ENCODE measurements at regions not wholly inside any gene's neighbourhood (a gene's known extent, or its start where the extent isn't known, plus 50 kb on each side); places are given as distances from the start of the nearest gene placed in this dataset.

- H3K27ac ChIP-seq (ENCODE audit: low read length), result no peak overlapping the region
- no peaks in the 10 kb centered on the region for H3K4me1 ChIP-seq (ENCODE audit: control insufficient read depth, insufficient read depth, low read length)
- no peak for DNase-seq
- no CpG with 5 or more reads among the region's 3 CpGs for WGBS (ENCODE audit: insufficient coverage, low lambda C conversion rate)
- no peaks in the 10 kb centered on the region for H3K9me3 ChIP-seq (ENCODE audit: control insufficient read depth, low read depth, low read length)
- H3K36me3 ChIP-seq (ENCODE audit: control insufficient read depth, insufficient read depth, low read length), result no peaks in the 10 kb centered on the region
- no peaks in the 10 kb centered on the region for H3K27me3 ChIP-seq (ENCODE audit: control insufficient read depth, insufficient read depth, low read length)
- no peak overlapping the region for H3K4me3 ChIP-seq (ENCODE audit: low read length)
These were observed 612.3 kb downstream of the SOX5 start for GRCh38 chr12:23337213-23337612.

DNA sequence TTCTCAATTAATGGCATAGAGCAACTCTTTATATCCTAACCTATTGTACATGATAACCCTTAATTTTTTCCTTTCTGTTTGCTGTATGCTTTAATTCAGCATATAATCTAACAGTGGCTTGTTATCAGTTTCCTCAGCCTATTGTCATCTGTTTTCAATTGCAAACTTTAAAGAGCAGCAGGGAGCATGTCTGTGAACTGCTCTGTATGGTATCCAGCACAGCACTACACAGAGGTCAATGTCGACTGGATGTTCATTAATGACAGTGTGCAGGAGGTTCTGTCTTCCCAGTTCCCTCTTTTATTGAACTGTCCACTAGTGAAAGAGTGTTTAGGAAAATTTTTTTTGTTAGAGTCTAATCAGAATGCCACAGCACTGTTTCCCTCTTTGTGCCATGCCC, 609.1 kb downstream of the SOX5 start:
- no peaks in the 10 kb centered on the region for H3K36me3 ChIP-seq (ENCODE audit: control insufficient read depth, insufficient read depth, low read length)
- no peak for DNase-seq
- H3K27ac ChIP-seq (ENCODE audit: low read length), result no peak overlapping the region
- no peaks in the 10 kb centered on the region for H3K27me3 ChIP-seq (ENCODE audit: control insufficient read depth, insufficient read depth, low read length)
- no peak overlapping the region for H3K4me3 ChIP-seq (ENCODE audit: low read length)
- H3K4me1 ChIP-seq (ENCODE audit: control insufficient read depth, insufficient read depth, low read length), result no peaks in the 10 kb centered on the region
- no peaks in the 10 kb centered on the region for H3K9me3 ChIP-seq (ENCODE audit: control insufficient read depth, low read depth, low read length)
- no CpG with 5 or more reads among the region's 1 CpG for WGBS (ENCODE audit: insufficient coverage, low lambda C conversion rate)

DNA sequence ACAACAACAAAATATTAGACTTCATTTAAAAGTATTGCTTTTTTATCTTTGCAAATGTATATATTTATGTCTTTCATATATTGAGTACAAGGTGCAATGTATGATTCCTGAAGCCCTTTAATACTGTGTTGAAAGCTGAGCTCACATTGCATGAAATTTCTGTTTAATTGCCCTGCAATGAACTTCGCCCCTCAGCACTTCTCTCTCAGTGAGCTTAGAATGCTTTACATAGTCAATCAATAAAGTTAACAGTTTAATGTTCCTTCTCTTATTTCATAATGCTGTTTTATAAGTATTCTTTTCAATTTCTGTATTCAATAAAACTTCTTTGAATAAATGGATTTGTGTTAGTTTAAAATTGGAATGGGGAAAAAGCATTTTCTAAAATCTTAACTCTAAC, 607.1 kb downstream of the SOX5 start:
- no peaks in the 10 kb centered on the region for H3K36me3 ChIP-seq (ENCODE audit: control insufficient read depth, insufficient read depth, low read length)
- no CpG with 5 or more reads among the region's 1 CpG for WGBS (ENCODE audit: insufficient coverage, low lambda C conversion rate)
- no peak overlapping the region for H3K27ac ChIP-seq (ENCODE audit: low read length)
- H3K4me3 ChIP-seq (ENCODE audit: low read length), result no peak overlapping the region
- no peaks in the 10 kb centered on the region for H3K4me1 ChIP-seq (ENCODE audit: control insufficient read depth, insufficient read depth, low read length)
- no peaks in the 10 kb centered on the region for H3K9me3 ChIP-seq (ENCODE audit: control insufficient read depth, low read depth, low read length)
- no peaks in the 10 kb centered on the region for H3K27me3 ChIP-seq (ENCODE audit: control insufficient read depth, insufficient read depth, low read length)
- no peak for DNase-seq

- no peak overlapping the region for H3K27ac ChIP-seq (ENCODE audit: low read length)
- WGBS (ENCODE audit: insufficient coverage, low lambda C conversion rate), result no CpG with 5 or more reads among the region's 3 CpGs
- no peaks in the 10 kb centered on the region for H3K36me3 ChIP-seq (ENCODE audit: control insufficient read depth, insufficient read depth, low read length)
- H3K4me1 ChIP-seq (ENCODE audit: control insufficient read depth, insufficient read depth, low read length), result no peaks in the 10 kb centered on the region
- no peaks in the 10 kb centered on the region for H3K27me3 ChIP-seq (ENCODE audit: control insufficient read depth, insufficient read depth, low read length)
- H3K9me3 ChIP-seq (ENCODE audit: control insufficient read depth, low read depth, low read length), result no peaks in the 10 kb centered on the region
- no peak for DNase-seq
- no peak overlapping the region for H3K4me3 ChIP-seq (ENCODE audit: low read length)
These were observed 599.9 kb downstream of the SOX5 start for GRCh38 chr12:23349564-23349963.

- Histone ChIP-seq H3K4me3 (ENCODE audit: low read length) (no peak overlapping the region), H3K9me3 (ENCODE audit: control insufficient read depth, low read depth, low read length) (no peaks in the 10 kb centered on the region), H3K27ac (ENCODE audit: low read length) (no peak overlapping the region), H3K27me3 (ENCODE audit: control insufficient read depth, insufficient read depth, low read length) (no peaks in the 10 kb centered on the region), H3K36me3 (ENCODE audit: control insufficient read depth, insufficient read depth, low read length) (no peaks in the 10 kb centered on the region), H3K4me1 (ENCODE audit: control insufficient read depth, insufficient read depth, low read length) (no peaks in the 10 kb centered on the region)
- WGBS (ENCODE audit: insufficient coverage, low lambda C conversion rate), result 100% methylated on average over 1 of the region's 2 CpGs
- no peak for DNase-seq
These were observed 598.7 kb downstream of the SOX5 start for GRCh38 chr12:23350808-23351207.

- no peaks in the 10 kb centered on the region for H3K36me3 ChIP-seq (ENCODE audit: control insufficient read depth, insufficient read depth, low read length)
- 93% methylated on average over 2 of the region's 2 CpGs for WGBS (ENCODE audit: insufficient coverage, low lambda C conversion rate)
- no peaks in the 10 kb centered on the region for H3K9me3 ChIP-seq (ENCODE audit: control insufficient read depth, low read depth, low read length)
- no peaks in the 10 kb centered on the region for H3K27me3 ChIP-seq (ENCODE audit: control insufficient read depth, insufficient read depth, low read length)
- DNase-seq, result no peak
- H3K4me3 ChIP-seq (ENCODE audit: low read length), result no peak overlapping the region
- H3K4me1 ChIP-seq (ENCODE audit: control insufficient read depth, insufficient read depth, low read length), result no peaks in the 10 kb centered on the region
- no peak overlapping the region for H3K27ac ChIP-seq (ENCODE audit: low read length)
These were observed 596.8 kb downstream of the SOX5 start for GRCh38 chr12:23352670-23353069.

DNA sequence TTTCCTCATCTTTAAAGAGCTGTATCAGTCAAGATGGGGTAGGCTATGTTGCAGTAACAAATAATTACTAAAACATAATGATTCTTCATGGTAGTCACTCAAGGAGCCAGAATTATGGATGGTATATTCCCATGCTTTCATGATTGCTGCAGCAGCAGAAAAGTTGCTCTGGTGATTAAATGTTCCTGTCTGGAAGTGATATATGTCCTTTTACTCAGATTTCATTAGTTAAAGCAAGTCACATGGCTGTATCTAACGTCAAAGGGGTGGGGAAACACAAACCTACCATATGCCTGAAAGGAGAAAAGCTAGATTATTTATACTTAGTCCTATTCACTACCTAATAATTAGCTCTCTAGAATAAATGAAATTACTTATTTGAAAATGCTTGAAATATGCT, 594.7 kb downstream of the SOX5 start:
- no peaks in the 10 kb centered on the region for H3K4me1 ChIP-seq (ENCODE audit: control insufficient read depth, insufficient read depth, low read length)
- WGBS (ENCODE audit: insufficient coverage, low lambda C conversion rate), result no CpG with 5 or more reads among the region's 1 CpG
- H3K9me3 ChIP-seq (ENCODE audit: control insufficient read depth, low read depth, low read length), result no peaks in the 10 kb centered on the region
- H3K27me3 ChIP-seq (ENCODE audit: control insufficient read depth, insufficient read depth, low read length), result no peaks in the 10 kb centered on the region
- H3K27ac ChIP-seq (ENCODE audit: low read length), result no peak overlapping the region
- no peaks in the 10 kb centered on the region for H3K36me3 ChIP-seq (ENCODE audit: control insufficient read depth, insufficient read depth, low read length)
- H3K4me3 ChIP-seq (ENCODE audit: low read length), result no peak overlapping the region
- no peak for DNase-seq

- no peak for DNase-seq
- Histone ChIP-seq H3K36me3 (ENCODE audit: control insufficient read depth, insufficient read depth, low read length) (no peaks in the 10 kb centered on the region), H3K27me3 (ENCODE audit: control insufficient read depth, insufficient read depth, low read length) (no peaks in the 10 kb centered on the region), H3K27ac (ENCODE audit: low read length) (no peak overlapping the region), H3K4me3 (ENCODE audit: low read length) (no peak overlapping the region), H3K9me3 (ENCODE audit: control insufficient read depth, low read depth, low read length) (no peaks in the 10 kb centered on the region), H3K4me1 (ENCODE audit: control insufficient read depth, insufficient read depth, low read length) (no peaks in the 10 kb centered on the region)
- WGBS (ENCODE audit: insufficient coverage, low lambda C conversion rate), result no CpG with 5 or more reads among the region's 3 CpGs
These were observed 593.0 kb downstream of the SOX5 start for GRCh38 chr12:23356440-23356839.

- H3K4me1 ChIP-seq (ENCODE audit: control insufficient read depth, insufficient read depth, low read length), result no peaks in the 10 kb centered on the region
- H3K9me3 ChIP-seq (ENCODE audit: control insufficient read depth, low read depth, low read length), result no peaks in the 10 kb centered on the region
- no peaks in the 10 kb centered on the region for H3K27me3 ChIP-seq (ENCODE audit: control insufficient read depth, insufficient read depth, low read length)
- H3K4me3 ChIP-seq (ENCODE audit: low read length), result no peak overlapping the region
- DNase-seq, result no peak
- no peaks in the 10 kb centered on the region for H3K36me3 ChIP-seq (ENCODE audit: control insufficient read depth, insufficient read depth, low read length)
- WGBS (ENCODE audit: insufficient coverage, low lambda C conversion rate), result no CpG with 5 or more reads among the region's 9 CpGs
- H3K27ac ChIP-seq (ENCODE audit: low read length), result no peak overlapping the region
These were observed 592.4 kb downstream of the SOX5 start for GRCh38 chr12:23356927-23357708.

DNA sequence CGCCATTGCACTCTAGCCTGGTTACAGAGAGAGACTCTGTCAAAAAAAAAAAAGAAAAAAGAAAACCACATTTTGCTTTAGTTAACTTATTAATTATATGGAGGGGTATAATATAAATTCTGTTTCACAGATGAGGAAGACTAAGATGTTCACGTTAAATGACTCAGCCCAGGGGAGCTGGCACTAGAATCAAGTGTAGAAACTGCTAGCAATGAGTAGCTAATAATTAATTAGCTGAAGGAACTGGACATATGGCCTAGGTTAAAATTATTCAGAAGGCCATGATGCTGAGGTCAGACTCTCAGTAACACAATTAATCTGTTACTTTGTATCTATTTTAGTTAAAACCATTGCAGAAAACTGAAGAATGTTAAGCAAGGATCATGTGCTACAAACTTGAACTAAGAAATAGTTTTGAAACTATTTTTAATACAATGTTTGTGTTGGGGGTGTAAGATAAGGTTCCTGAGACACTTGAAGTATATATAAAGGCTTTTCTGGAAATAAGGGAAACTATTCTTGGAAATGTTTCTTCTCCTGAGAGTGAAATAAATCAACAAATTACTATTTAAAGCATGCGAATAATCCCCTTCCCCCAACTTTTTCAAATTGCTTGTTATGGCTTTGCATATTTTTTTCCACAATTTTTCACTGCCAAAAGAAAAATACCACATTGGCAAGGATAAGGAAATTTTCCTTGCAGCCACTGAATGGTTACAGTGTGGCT, 589.3 kb downstream of the SOX5 start:
- Histone ChIP-seq H3K4me3 (ENCODE audit: low read length) (no peak overlapping the region), H3K9me3 (ENCODE audit: control insufficient read depth, low read depth, low read length) (no peaks in the 10 kb centered on the region), H3K27me3 (ENCODE audit: control insufficient read depth, insufficient read depth, low read length) (no peaks in the 10 kb centered on the region), H3K36me3 (ENCODE audit: control insufficient read depth, insufficient read depth, low read length) (no peaks in the 10 kb centered on the region), H3K4me1 (ENCODE audit: control insufficient read depth, insufficient read depth, low read length) (no peaks in the 10 kb centered on the region), H3K27ac (ENCODE audit: low read length) (no peak overlapping the region)
- 79% methylated on average over 2 of the region's 3 CpGs for WGBS (ENCODE audit: insufficient coverage, low lambda C conversion rate)
- peak in 1 of 2 donors; percentile 13 for DNase-seq

GRCh38 chr12:23361971-23362370, 587.5 kb downstream of the SOX5 start:
- Histone ChIP-seq H3K4me3 (ENCODE audit: low read length) (no peak overlapping the region), H3K36me3 (ENCODE audit: control insufficient read depth, insufficient read depth, low read length) (no peaks in the 10 kb centered on the region), H3K27me3 (ENCODE audit: control insufficient read depth, insufficient read depth, low read length) (no peaks in the 10 kb centered on the region), H3K4me1 (ENCODE audit: control insufficient read depth, insufficient read depth, low read length) (no peaks in the 10 kb centered on the region), H3K27ac (ENCODE audit: low read length) (no peak overlapping the region), H3K9me3 (ENCODE audit: control insufficient read depth, low read depth, low read length) (no peaks in the 10 kb centered on the region)
- no CpG with 5 or more reads among the region's 6 CpGs for WGBS (ENCODE audit: insufficient coverage, low lambda C conversion rate)
- DNase-seq, result no peak
